Mucosa of descending colon (tissue), 3 donors: ENCODE measurements at regions not wholly inside any gene's neighbourhood (a gene's known extent, or its start where the extent isn't known, plus 50 kb on each side); places are given as distances from the start of the nearest gene placed in this dataset.
"Not testable (repeated sequence)": the region's sequence is repeated elsewhere in the genome, so short reads cannot be mapped to it uniquely, and the experiment has no call there.

Source experiments
- ATAC-seq: fragments of 200-7000 bp; cut with Tn5 transposase; one replicate; pipeline ENCODE4 v1.9.1; 2020; ENCODE audit warnings: mild to moderate bottlenecking, moderate library complexity
- DNase-seq, 3 donors: peaks; one replicate each; pipeline ENCODE4 v3.0.0-alpha.2; 2020
- H3K36me3 ChIP-seq: fragments of 200-600 bp; one replicate; pipeline ENCODE4 v1.8.0; 2021; ENCODE audit warnings: low read depth, mild to moderate bottlenecking
- H3K4me1 ChIP-seq: fragments of 200-600 bp; one replicate; pipeline ENCODE4 v1.8.0; 2021; ENCODE audit warnings: low read depth, mild to moderate bottlenecking
- H3K4me3 ChIP-seq: fragments of 200-600 bp; one replicate; pipeline ENCODE4 v1.8.0; 2021; ENCODE audit warnings: mild to moderate bottlenecking
- H3K9me3 ChIP-seq: fragments of 200-600 bp; one replicate; pipeline ENCODE4 v1.8.0; 2021; ENCODE audit warnings: mild to moderate bottlenecking
- intact Hi-C, 2 donors: fragments of 100-400 bp; cut with DNase I in 1 of 2; cut with micrococcal nuclease in 1 of 2; formaldehyde crosslinking; loops; one replicate each; pipeline versions ENCODE4 v1.11.0 to v1.11.1; 2022; cut with DNase I, micrococcal nuclease
- TF ChIP-seq, protein P1 (sequence below): fragments of 200-600 bp; IDR thresholded peaks from one replicate; pipeline ENCODE4 v1.8.0; 2022; ENCODE audit warnings: antibody characterized with exemption, mild to moderate bottlenecking
- donor health status: DM: no; HTN: no; CAD: no; lungs with moderate emphysema.
- donor health status: DM: no; HTN: no; CAD: no.
- donor health status: DM: no; HTN: yes; CAD: no.

DNA sequence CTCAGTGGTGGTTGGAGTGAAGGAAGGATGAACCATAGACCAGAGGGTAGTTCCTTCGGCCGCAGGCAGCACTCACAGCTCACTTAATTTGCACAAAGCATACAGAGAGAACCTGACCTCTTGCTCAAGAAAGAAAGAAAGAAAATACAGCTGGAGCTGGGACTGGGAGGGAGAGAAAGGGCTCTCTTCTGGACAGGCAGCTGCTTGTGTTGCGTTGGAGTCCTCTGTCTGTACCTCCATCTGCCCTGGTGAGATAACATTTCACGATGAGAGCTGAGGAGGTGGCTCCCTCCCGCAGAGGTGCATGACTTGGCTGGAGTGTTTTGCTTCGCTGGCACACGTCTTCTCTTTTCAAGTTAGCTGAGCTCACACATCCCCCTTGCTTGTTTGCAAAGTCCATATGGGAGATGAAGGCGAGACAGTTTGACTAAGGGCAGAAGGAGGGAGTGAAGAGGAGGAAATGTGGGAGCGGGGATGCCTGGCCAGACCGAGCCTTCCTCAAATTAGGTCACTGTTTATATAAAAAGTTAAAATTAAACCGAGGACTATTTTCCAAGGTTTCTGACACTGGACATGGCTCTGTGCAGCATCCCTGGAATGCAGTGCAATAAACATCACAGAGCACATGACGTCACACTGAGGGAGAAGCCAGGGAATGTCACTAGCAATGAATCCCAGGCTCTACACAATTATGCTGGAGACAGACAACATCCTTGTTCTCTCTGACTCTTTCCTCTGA is 359.4 kb downstream of the CD83 start:
- ATAC-seq, result peak; percentile 87
- no peaks in the 10 kb centered on the region for H3K9me3 ChIP-seq
- TF ChIP-seq, protein P1, sequence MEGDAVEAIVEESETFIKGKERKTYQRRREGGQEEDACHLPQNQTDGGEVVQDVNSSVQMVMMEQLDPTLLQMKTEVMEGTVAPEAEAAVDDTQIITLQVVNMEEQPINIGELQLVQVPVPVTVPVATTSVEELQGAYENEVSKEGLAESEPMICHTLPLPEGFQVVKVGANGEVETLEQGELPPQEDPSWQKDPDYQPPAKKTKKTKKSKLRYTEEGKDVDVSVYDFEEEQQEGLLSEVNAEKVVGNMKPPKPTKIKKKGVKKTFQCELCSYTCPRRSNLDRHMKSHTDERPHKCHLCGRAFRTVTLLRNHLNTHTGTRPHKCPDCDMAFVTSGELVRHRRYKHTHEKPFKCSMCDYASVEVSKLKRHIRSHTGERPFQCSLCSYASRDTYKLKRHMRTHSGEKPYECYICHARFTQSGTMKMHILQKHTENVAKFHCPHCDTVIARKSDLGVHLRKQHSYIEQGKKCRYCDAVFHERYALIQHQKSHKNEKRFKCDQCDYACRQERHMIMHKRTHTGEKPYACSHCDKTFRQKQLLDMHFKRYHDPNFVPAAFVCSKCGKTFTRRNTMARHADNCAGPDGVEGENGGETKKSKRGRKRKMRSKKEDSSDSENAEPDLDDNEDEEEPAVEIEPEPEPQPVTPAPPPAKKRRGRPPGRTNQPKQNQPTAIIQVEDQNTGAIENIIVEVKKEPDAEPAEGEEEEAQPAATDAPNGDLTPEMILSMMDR, result no peak
- peak in 1 of 3 donors; percentile 72 for DNase-seq
- intact Hi-C loops, result no loop called here
- no peaks in the 10 kb centered on the region for H3K4me1 ChIP-seq
- H3K36me3 ChIP-seq, result no peaks in the 10 kb centered on the region
- H3K4me3 ChIP-seq, result no peak overlapping the region

DNA sequence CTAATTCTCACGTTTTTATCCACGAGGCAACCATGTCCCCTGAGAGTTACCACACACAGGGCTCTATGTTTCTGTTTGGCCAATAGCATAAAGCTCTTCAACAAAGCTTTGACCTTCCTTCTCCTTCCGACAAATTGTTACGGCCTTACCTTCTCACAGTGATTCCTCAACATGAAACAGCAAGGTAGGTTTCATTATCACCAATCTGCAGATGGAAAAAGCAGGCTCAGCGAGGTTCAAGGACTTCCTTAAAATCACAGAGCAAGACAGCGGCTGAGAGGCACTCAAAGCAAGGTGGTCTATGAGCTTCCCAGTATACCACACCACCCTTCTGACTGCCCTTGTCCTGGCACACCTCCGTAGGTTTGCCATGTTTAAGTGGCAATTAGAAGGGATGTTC is 360.0 kb downstream of the CD83 start:
- H3K36me3 ChIP-seq, result no peaks in the 10 kb centered on the region
- H3K4me1 ChIP-seq, result no peaks in the 10 kb centered on the region
- TF ChIP-seq, protein P1, result no peak
- no peaks in the 10 kb centered on the region for H3K9me3 ChIP-seq
- intact Hi-C loops, result no loop called here
- no peak for DNase-seq
- no peak overlapping the region for H3K4me3 ChIP-seq
- no peak for ATAC-seq

DNA sequence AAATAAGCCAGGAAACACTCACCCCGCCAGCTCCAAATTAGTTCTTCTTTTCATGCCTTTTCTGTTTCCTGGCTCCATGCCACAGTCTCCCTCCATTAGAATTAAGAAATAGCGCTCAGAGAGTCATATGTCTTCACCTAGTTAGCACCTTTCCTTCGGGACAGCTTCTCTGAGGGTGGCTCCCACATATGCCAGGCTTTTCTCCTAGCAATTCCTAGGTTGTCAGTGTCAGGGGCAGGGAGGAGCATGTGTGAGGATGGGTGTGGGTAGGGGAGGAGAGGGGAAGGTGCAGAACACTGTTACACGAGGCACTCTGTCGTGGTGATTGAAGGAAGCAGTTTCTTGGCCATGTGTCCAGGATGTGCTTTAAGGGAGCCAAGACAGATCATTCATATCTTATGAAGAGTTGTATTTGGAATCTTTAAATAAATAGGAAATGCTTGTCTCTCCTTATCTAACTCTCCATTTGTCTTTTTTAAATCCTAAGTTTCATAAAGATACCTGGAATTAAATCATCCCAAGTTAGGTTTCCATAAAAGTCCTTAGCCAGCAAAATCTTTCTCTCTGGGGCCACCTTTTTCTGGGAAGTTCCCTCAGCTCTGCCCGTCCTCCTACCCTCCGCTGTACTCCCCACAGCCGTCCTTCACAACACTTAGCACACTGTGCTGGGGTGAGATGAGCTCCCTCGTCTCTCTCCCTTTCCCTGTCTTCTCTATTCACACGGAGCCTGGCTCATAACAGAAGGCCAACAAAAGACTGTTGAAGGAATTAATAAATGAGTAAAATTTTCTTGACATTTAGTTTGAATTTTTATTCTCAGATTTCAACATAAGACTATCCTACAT is 361.0 kb downstream of the CD83 start:
- intact Hi-C loops, result no loop called here
- Histone ChIP-seq H3K9me3 (no peaks in the 10 kb centered on the region), H3K4me3 (no peak overlapping the region), H3K36me3 (no peaks in the 10 kb centered on the region), H3K4me1 (no peaks in the 10 kb centered on the region)
- TF ChIP-seq, protein P1, result no peak
- DNase-seq, result no peak
- ATAC-seq, result no peak

DNA sequence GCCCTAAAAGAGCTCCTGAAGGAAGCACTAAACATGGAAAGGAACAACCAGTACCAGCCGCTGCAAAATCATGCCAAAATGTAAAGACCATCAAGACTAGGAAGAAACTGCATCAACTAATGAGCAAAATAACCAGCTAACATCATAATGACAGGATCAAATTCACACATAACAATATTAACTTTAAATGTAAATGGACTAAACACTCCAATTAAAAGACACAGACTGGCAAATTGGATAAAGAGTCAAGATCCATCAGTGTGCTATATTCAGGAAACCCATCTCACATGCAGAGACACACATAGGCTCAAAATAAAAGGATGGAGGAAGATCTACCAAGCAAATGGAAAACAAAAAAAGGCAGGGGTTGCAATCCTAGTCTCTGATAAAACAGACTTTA is 364.4 kb downstream of the CD83 start:
- DNase-seq, intact Hi-C loops, H3K4me3 ChIP-seq, ATAC-seq, H3K36me3 ChIP-seq, H3K4me1 ChIP-seq, H3K9me3 ChIP-seq: not testable (repeated sequence)

DNA sequence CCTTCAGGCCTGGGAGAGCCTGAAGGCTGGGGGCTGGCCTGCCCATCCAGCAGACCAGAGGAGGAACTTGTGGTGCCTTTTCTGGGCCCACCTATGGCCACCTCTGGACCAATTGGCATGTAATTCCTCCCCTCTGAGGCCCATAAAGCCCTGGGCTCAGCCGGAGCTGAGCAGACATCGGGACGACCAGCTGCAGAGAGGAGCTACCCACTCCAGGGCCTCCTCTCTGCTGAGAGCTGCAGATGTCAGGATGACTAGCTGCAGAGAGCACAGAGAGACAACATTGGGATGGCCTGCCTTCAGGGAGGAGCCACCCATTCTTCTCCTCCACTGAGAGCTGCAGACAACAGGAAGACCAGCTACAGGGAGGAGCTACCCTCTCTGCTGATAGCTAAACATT is 370.1 kb downstream of the CD83 start:
- intact Hi-C loops, result no loop called here
- no peaks in the 10 kb centered on the region for H3K36me3 ChIP-seq
- H3K9me3 ChIP-seq, result no peaks in the 10 kb centered on the region
- H3K4me1 ChIP-seq, result no peaks in the 10 kb centered on the region
- no peak overlapping the region for H3K4me3 ChIP-seq
- DNase-seq (no peak), ATAC-seq (no peak)
- TF ChIP-seq, protein P1, result no peak

DNA sequence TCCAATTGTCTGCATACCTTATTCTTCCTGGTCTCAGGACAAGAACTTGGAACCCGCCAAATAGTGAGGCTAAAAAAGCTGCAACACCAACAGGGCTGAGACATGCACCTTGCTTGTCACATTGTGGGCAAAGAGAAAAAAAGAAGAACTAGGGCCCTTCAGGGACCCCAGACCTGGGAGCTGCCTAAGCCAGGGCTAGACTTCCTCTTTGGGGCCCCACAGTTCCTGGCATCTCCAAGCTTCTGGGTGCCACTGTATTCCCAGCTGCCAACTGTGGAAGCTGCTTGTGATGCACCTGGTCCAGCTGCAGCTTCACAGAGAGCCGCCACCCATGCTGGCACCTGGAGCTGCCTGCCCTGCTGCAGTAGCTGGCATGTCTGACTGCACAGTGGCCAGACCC is 370.6 kb downstream of the CD83 start:
- no peaks in the 10 kb centered on the region for H3K4me1 ChIP-seq
- H3K4me3 ChIP-seq, result no peak overlapping the region
- ATAC-seq, result no peak
- DNase-seq, result no peak
- intact Hi-C loops, result no loop called here
- H3K36me3 ChIP-seq, result no peaks in the 10 kb centered on the region
- TF ChIP-seq, protein P1, result no peak
- H3K9me3 ChIP-seq, result no peaks in the 10 kb centered on the region
